Activated gamma-delta T cell treated with Interleukin-2 at 50 U/mL for 16 hours (primary cell): ENCODE measurements at regions not wholly inside any gene's neighbourhood (a gene's known extent, or its start where the extent isn't known, plus 50 kb on each side); places are given as distances from the start of the nearest gene placed in this dataset.

Experiments
- DNase-seq: peaks from one replicate; pipeline ENCODE4 v3.0.0-alpha.2; 2020

DNA sequence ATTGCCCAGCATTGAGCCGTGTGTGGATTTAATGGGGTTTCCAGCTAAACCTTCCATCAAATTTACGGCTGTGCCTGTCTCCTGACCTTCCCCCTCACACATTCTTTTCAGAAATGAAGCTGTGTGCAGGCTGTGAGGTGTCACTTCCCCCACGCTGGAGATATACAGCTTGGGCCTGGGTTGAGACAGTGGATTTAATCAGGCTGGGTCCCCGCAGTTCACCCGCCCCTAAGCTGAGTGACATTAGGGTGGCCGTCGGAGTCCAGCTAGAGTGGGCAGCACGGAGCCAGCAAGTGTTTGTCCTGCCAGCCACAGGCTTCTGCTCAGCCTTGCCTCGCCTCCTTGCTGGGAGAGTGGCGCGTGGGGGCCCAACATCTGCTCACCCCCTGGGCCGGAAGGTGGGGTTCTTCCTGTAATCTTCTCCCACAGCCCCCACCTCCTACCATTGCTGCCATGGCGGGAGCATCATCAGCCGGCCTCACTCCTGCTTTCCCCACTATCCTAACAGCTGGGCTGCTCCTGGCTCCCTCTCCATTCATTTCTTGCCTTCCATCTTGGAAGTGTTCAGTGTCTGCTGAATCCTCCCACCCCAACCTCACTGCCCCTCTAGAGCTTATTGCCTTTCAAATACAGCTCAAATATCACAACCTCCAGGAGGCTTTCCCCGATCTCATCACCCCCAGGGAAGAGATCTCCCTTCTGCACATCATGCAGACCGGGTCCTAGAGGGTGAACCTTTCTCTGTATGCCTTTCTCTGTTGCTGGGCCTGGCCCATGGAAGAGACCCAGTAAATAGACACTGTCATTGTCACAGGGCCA lies 149.0 kb downstream of the GLI2 start:
- no peak for DNase-seq

DNA sequence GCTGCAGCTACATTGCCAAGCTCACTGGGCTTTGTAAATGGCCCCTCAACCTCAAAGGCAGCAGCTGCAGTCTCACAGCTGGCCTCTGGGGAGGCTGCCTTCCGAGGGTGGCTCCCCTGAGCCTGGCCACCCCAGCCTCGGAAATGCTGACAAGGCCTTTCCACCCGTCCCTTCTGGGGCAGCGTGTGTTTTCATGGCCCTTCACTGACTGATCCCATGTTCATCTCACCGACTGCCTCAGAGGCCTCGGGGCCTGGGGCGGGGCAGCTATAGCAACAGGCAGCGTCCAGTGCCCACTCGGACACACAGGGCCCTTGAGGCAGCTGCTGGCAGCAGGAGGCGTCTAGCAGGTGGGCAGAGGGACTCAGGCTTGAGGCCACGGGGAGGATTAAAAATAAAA lies 149.7 kb downstream of the GLI2 start:
- DNase-seq: no peak

DNA sequence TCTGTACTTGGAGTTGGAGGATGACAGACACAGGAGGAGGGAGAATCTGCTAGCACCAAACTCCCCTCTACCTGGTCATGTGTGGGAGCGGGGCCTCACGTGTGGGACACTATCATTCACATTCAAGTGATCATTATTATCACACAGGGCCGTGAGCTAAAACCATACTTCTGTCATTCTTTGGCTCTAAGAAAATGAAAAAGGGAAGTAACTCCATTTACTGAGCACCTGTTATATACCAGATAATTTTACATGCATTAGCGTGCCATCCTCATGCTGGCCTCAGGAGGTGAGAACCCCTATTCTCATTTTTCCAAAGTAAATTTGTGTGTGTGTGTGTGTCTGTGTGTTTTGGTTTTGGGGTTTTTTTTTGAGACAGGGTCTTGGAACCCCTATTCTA lies 150.1 kb downstream of the GLI2 start:
- DNase-seq: no peak

DNA sequence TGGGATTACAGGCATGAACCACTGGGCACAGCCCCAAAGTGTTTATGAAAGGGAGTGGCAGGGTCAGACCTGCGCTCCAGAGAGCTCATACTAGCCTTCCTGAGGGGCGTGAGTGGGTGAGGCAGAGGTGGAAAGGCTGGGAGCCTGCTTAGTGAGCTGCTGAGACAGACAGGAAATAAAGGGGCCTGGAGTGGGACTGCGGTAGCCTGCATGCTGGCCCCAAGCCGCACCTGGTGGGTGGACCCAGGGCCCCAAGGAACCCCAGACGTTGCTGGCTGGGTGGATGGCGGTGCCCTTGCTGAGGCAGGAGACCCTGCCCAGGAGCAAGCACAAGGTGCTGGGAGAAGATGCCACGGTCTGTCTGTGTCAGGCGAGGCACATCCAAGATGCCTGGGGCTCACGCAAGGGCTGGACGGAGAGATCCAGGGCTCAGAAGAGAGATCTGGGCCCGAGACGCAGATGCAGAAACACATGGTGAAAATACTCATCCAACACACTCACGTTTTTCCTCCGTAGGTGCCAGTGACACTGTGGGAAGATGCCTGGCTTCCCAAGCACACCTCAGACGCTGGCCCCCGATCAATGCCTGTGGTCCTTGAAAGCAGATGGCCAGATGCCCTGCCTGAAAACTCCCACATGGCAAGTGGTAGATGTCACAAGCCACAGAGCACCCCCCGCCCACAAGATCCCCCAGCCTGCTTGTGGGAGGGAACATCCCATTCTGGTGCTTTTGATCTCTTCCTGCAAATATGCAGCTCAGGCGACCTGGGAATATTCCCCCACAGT lies 151.1 kb downstream of the GLI2 start:
- DNase-seq: no peak

DNA sequence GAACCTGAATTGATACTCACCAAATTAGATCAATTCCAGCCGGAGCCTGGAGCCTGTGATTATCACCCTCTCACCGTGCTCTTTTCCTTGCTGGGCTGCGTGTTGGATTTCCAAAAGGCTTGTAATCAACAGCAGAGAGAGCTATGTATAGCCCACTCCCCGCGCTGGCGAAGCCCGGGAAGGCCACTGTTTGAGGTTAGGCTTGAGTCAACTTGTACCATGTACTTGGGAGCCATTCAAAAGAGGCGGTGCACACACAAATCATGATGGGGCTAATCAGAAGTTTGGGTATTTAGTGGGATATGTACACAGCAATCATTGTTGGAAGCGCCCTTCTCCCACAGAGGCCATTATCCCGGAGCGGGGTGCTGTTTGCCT lies 151.6 kb downstream of the GLI2 start:
- no peak for DNase-seq

DNA sequence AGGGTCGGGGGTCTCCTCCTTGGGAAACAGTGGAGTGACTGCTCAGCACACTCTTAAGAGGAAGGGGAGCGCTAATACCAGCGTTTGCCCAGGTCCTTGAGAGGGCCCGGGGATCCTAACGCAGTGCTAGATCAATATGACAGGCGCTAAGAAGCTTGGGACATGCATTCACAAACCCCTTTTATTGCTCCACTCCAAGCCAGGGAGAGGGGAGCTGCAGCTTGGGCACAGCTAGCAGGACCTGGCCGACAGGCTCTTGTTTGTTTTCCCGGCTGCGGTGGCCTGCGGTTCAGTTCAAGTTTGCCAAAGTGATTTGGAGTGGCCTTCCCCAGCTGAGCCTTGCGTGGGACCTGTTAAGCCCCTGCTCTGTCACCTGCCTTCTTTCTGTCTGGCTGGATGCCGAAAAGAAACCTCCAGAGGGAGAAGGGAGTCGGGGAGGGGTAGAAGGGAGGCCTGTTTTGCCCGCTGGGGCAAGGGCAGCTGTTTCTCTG lies 152.1 kb downstream of the GLI2 start:
- no peak for DNase-seq

DNA sequence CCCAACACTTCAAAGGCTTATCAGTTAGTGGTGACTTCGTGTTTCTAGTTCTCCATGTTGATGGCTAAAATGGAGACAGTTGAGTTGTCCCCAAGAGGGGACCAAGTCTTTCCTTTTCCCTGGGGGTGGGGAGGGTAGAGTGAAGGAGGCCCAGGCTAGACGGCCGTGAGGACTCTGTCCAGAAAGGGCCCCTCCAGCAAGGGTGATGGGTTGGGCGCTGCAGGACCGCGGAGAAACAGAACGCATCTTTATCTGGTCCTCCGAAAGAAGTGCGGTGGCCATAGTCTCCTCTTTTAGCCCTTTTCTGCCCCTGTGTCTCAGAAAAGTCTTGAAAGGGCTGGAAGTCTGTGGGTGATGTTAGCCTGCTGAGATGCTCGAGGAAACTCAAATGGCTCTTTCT lies 153.2 kb downstream of the GLI2 start:
- no peak for DNase-seq

DNA sequence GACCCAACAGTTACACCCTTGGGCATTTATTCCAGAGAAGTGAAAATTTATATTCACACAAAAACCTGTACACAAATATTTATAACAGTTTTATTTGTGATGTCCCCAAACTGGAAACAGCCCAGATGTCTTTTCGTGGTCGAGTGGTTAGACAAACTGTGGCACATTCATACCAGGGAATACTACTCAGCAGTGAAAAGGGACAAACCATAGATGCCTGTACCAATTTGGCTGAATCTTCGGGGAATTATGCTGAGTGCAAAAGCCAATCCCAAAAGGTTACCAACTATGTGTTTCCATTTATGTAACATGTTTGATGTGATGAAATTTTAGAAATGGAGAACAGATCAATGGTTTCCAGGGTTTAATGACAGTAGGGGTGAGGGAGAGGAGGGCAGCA lies 154.3 kb downstream of the GLI2 start:
- no peak for DNase-seq

DNA sequence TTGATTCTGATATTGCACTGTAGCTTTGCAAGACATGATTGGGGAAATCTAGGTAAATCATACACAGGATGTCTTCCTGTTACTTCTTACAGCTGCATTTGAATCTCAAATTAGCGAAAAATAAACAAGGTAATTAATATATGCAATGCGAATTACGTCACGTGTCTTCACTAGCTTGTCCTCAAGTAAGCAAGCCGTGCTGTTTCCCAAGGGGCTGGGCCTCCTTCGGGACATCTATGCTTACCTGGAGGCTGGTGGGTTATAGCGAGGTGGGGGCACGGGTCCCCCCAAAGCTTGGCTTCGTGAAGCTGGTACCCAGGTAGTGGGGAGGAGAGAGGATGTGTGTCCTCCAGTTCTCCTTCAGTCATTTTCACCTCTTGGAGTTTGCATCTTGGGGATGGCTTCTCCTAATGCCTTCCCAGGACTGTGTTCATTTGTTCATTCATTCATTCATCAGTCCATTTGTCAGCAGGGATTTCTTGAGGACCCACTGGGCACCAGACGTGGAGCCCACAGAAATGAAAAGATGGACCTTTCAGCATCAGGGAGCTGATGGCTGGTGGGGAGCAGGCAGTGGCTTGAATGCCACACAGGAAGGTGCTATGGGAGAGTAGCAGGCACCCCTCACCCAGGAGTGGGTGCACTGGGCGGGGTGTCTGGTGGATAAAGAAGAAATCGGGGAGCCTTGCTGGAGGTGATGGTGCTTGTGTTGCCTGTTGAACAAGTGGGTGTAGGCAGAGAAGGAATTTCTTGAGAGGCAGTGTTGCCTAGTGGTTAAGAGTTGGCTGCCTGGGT lies 155.1 kb downstream of the GLI2 start:
- DNase-seq: no peak

DNA sequence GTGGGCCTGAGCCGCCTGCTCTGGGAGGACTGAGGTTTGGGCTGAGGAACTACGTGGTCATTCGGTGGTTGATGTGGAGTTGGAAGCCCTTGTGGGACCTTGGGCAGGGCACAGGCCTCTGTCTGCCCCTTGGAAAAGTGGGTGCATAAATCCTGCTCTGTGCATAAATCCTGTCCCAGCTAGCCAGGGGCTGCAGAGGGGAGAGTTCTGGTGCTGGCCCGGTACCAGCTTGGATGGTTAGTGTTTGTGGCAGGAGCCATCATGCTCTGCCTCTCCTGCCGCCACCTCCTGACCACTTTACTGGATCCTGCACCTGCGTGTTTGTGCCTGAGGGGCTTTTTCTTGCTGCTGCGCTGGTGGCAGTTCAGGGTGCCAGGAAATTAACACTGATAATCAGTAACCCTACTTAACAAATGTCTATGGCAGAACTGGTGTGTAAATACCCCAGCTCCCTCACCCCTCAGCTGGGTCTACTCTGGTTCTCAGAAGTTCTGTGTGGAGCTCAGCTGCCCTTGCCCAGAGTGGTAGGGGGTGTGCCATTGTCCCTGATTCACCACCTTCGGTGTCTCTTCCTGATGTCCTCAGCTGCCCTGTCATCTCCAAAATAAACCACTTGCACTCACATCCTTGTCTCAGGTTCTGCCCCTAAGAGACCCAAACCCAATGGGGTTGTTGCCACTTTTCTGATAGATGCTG lies 156.8 kb downstream of the GLI2 start:
- no peak for DNase-seq

DNA sequence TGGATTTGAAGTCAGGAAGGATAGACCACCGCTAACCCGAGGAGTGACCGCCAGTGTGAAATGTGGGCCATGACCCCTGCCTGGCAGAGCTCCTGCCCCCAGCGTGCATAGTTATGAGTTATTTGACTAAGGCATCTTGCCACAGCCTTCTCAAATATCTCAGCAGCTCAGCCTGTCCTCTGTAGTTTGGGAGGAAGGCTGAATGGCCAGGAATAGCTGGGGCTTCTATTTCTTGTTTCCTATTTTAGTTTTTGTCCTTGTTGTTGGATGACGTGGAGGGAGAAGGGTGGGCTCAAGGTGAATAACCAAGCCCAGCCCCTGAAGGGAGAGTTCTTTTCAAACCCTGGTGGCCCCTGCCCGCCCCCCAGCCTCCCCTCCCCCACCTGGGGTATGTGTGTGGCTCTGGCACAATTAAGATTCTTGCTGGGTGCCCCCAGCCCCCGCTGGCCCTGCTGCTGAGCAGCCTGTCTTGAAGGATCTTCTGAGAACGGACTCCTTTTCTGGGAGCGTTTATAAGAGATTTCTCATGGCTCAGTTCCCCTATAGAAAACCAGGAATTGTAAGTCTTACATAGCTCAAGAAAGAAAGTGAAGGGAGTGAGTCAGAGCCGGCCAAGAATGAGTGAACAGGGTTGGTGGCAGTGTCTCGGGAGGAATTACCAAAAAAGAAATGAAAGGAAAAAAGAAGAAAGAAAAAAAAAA lies 157.4 kb downstream of the GLI2 start:
- no peak for DNase-seq

DNA sequence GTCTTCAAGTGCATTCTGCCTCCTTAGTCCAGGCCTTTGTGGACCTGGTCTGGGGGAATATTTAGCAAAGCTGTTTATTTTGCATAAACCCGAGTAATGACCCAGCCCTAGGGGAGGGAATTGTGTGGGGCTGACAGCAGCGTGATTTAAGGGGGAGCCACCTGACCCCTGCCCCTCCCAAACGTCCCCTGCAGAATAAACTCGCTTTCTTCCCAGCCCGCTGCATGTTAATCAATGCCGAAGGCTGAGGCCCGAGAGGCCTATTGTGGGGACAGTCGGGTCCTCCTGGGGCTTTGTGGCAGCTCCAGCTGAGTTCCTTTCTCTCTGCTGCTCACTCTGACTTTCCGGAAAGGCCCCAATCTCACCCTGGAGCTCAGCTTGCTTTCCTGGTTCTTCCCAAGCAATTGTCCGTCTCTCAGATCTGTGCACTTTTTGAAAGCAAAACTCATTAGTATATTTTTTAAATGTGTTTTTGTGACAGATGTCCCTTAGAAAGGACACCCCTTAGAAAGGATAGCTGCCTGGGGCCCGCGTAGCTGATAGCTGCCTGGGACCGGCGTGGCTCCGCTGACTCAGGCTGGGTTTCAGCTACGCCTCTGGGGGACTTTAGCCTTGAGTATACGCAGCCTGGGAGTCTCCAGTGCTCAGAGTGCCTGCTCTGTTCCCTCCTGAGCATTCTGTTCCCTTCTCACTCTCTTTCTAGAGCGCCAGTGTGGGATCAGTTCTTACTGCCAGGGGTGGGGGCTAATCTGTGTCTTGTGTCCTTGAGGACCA lies 158.3 kb downstream of the GLI2 start:
- no peak for DNase-seq

DNA sequence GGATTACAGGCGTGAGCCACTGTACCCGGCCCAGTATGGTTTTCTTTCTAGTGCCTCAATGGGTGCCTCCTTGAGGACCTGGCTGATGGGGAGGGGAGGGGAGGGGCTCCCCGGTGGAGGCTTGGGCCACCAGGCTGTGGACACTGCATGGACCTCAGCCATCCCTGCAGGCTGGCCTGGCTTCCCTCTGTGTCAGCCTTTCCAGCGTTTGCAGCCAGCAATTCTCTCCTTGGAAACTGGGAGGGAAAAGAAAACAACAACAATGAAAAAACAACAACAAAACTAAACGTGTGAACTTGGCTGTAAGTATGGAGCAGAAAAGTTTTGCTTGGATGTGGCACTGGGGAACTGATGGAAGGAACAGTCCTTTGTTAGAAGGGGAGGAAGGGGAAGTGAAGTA lies 159.3 kb downstream of the GLI2 start:
- DNase-seq: no peak

DNA sequence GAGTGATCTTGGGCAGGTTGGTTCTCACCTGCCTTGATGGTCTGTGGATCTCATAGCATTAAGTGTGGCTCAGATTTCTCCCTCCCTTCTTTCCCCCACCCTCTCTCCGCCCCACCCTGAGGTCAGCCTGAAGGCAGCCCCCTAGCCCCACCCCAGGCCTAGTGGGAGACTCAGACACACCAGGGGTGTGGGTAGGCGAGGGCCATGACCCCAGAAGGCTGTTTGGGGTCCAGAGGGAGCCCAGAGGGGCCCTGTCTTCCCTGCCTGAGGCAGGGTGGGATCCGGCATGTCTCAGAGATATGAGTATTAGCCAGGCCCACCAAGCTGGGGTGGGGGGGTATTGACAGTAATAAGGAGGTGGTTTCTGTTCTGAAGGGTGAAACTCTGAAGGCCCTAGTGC lies 160.5 kb downstream of the GLI2 start:
- no peak for DNase-seq

DNA sequence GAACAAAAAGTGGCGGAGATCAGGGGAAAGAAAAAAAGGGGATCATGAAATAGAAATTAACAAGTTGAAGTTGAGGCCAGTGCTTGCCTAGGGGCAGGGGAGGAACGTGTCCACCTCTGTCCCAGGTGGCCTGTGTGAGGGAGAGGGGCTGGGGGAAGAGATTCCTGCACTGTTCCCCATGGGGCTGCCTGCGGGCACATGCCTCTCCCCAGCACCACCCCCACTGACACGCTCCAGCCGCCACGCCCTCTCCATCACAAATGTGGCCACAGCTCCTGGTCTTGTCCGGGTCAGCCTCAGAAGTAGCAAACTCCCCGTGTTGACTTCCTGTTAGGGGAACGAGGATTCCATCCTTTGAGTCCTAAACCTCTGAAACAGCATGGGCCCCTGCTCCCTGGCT lies 161.2 kb downstream of the GLI2 start:
- no peak for DNase-seq

DNA sequence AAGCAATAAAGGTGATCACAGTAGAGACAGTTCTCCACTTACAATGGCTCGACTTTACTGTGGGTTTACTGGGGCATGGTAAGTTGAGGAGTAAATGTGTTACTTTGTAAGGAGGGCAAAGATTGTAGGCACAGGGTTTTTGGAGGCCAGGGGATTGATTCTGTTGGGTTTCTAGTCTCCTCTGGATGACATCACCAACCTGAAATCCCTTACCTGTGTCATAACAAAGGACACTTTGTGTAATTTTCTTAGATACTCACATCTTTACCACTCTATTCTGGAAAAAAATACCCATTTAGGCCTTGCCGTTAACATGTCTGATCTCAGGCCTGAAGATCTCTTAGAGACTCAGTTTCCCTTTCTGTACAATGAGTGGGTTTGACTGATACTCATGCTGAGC lies 161.7 kb downstream of the GLI2 start:
- no peak for DNase-seq

DNA sequence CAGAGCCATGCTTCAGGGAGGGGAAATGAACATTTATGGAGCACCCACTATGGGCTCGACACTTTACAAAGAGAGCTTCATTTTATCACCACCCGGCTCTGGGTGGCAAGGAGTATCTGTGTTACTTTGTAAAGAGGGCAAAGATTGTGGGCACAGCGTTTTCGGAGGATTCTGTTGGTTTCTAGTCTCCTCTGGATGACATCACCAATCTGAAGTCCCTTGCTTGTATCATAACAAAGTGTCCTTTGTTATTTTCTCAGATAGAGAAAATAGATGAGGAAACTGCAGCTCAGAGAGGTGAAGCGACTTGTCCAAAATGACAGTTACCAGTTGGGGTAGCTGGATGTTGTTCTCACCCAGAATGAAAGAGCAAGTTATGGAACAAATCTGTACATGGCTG lies 162.8 kb downstream of the GLI2 start:
- no peak for DNase-seq

DNA sequence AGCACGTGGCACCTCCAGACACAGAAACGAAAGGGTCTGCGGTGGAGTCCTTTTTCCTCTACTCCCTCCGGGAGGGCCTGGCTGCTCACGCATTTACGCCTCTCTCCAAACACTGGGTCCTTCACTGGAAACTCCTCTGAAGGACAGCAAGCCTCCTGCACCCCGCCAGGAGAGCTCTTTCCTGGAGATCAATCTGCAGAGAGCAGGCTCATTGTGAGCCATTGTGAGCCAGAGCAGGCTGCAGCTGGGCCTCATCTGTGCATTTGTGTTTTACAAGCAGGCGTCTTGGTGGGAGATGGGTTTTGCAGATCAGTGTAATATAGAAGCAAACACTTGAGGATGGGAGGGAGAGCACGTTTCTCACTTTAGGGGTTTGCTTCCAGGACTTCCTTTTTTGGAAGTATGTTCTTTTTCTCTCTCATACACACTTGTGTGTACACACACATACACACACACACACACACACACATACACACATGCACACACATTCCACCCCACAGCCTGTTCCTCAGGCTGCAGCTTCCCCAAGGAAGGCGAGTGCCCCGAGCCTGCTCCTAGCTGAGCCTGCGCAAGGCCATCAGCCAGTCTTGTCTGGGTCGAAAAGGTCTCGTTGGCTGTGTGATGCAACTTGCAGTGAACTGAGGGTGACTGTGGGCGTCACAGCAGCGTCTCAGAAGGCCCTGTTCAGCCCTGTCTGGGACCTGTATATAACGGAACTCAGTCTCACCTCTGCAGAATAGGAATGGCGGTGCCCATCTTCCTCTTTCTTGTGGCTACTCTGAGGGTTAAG lies 163.5 kb downstream of the GLI2 start:
- DNase-seq: no peak

DNA sequence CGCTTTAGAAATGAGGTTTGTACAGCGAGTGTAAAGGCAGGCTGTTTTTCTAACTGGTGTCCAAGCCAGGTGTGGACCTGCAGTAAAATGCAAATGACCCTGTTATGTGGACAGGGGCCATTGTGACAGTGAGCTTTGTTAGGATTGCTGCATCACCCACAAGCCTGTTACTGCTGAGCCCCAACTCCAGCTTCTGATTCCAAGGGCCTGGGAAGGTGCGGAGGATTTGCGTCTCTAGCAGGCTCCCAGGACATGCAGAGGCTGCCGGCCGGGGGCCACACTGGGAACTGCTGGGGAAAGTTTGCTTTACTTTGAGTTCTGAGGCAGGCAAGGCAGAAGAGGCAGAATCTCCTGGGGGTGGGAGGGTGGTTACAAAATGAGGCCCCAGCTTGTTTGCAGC lies 164.1 kb downstream of the GLI2 start:
- no peak for DNase-seq

DNA sequence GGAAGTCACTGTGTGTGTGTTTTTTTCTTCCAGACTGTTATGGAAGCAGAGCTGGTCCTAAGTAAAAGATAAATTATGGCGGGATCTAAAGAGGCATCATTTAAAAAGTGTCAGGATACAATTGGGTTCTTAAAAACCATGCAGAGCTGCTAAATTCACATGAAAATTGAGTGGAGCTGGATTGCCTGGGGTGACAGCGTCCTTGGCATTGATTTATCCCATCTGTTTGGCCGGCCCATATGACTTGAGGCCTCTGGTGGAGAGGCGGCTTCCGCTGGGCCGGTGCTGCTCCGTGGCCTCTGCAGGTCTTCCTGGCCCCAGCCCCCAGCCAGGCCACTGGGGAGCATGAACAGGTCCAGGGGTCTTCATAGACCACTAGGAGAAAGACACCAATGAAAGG lies 165.5 kb downstream of the GLI2 start:
- no peak for DNase-seq

DNA sequence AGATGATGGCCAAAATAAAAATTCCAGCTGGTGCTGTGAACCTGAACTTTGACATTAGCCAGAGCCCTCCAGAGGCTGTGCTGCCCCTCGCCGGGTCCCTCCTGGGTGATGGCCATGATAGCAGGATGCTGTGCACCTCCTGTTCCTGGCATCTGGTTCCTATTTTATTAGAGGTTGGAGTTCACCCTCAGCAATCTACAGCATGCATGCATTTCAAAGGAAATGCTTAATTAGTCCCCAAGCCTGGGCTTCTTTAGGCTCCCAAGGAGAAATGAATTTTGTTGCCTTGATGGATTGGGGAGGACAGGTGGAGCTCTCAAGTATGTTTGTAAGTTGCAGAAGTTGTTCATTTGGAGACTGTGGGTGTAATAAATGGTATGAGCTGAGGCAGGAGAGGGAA lies 166.9 kb downstream of the GLI2 start:
- DNase-seq: no peak
